ENCODE measurements at regions not wholly inside any gene's neighbourhood (a gene's known extent, or its start where the extent isn't known, plus 50 kb on each side); places are given as distances from the start of the nearest gene placed in this dataset.

DNA sequence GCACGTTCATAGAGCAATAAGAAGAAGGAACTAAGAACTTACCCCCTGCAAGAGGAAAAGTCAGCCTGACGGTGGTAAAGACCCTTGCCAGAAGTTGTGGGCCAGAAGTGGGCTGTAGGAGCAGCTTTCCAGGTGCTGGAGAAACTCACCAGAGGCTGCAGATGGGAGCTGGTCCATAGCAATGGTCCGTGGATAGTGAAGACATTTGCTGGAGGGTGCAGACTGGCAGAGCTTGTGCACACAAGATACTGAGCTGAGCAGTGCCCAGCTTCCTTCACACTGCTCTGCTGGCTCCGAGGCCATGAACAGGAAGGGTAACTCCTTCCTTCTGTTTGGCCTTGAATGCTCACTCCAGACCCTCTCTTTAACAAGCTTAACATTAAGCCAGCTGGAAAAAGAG is 149.8 kb upstream of the BNIP2 start:
- Histone ChIP-seq H2BK15ac (ENCODE audit: low read depth, low read length) (no peak overlapping the region), H3K4me1 (ENCODE audit: insufficient read depth, low read length) (no peaks in the 10 kb centered on the region), H3K27me3 (ENCODE audit: insufficient read depth, low read length) (no peaks in the 10 kb centered on the region), H3K56ac (ENCODE audit: insufficient read length, low read depth, low read length) (no peak overlapping the region), H4K91ac (ENCODE audit: insufficient read length, low read depth, low read length) (no peak overlapping the region), H2BK20ac (ENCODE audit: low read depth, low read length, poor library complexity, severe bottlenecking) (no peak overlapping the region), H3K79me2 (ENCODE audit: insufficient read depth, low read length) (no peaks in the 10 kb centered on the region), H3K9me3 (ENCODE audit: control insufficient read depth, low read depth, low read length) (no peaks in the 10 kb centered on the region), H2AK5ac (ENCODE audit: insufficient read length, low read length) (no peak overlapping the region), H3K4me2 (ENCODE audit: insufficient read depth, insufficient read length, low read length) (no peak overlapping the region), H4K20me1 (ENCODE audit: control insufficient read depth, insufficient read depth, insufficient read length) (no peaks in the 10 kb centered on the region), H3K18ac (ENCODE audit: insufficient read length, low read depth, low read length) (no peak overlapping the region), H3K9ac (ENCODE audit: extremely low read depth, insufficient read length, low read length) (no peak overlapping the region), H3K79me1 (ENCODE audit: insufficient read depth, low read depth, low read length, poor library complexity, severe bottlenecking) (no peaks in the 10 kb centered on the region), H3K23me2 (ENCODE audit: insufficient read length, low read depth, low read length, poor library complexity, severe bottlenecking) (no peaks in the 10 kb centered on the region), H3K4ac (ENCODE audit: low read depth, low read length) (no peak overlapping the region), H2AFZ (ENCODE audit: low read length) (no peak overlapping the region), H3K14ac (ENCODE audit: insufficient read depth, low read length) (no peak overlapping the region), H2BK12ac (ENCODE audit: insufficient read length, low read depth, low read length) (no peak overlapping the region), H4K5ac (ENCODE audit: insufficient read length, low read depth, low read length) (no peak overlapping the region), H2BK5ac (ENCODE audit: insufficient read length, low read length) (no peak overlapping the region), H2BK120ac (ENCODE audit: low read depth, low read length, poor library complexity, severe bottlenecking) (no peak overlapping the region), H3K23ac (ENCODE audit: insufficient read length, low read depth, low read length) (no peak overlapping the region), H3T11ph (ENCODE audit: low read length) (no peak overlapping the region), H3K27ac (ENCODE audit: insufficient read length, low read depth, low read length) (no peak overlapping the region), H4K8ac (replicated peaks; ENCODE audit: insufficient read length, low read depth, low read length) (no peak overlapping the region)
- Mint-ChIP-seq H3K9me3 (no peaks in the 10 kb centered on the region), H3K4me3 (no peak overlapping the region), H3K27me3 (ENCODE audit: low read depth) (peaks cover 3% of the 10 kb centered on the region; the same call in 1 of the 2 replicates), H3K36me3 (ENCODE audit: insufficient read depth in 1 of 3, low read depth in 3 of 3) (no peaks in the 10 kb centered on the region), H3K4me1 (peaks cover 4 to 13% of the 10 kb centered on the region in 2 experiments), H3K27ac (no peak overlapping the region)
- TF ChIP-seq, protein P1, sequence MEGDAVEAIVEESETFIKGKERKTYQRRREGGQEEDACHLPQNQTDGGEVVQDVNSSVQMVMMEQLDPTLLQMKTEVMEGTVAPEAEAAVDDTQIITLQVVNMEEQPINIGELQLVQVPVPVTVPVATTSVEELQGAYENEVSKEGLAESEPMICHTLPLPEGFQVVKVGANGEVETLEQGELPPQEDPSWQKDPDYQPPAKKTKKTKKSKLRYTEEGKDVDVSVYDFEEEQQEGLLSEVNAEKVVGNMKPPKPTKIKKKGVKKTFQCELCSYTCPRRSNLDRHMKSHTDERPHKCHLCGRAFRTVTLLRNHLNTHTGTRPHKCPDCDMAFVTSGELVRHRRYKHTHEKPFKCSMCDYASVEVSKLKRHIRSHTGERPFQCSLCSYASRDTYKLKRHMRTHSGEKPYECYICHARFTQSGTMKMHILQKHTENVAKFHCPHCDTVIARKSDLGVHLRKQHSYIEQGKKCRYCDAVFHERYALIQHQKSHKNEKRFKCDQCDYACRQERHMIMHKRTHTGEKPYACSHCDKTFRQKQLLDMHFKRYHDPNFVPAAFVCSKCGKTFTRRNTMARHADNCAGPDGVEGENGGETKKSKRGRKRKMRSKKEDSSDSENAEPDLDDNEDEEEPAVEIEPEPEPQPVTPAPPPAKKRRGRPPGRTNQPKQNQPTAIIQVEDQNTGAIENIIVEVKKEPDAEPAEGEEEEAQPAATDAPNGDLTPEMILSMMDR (conservative IDR thresholded peaks at IDR 0.05), result no peak
- WGBS (ENCODE audit: extremely low coverage, insufficient read length, low lambda C conversion rate), result no CpG with 5 or more reads among the region's 4 CpGs
- DNase-seq, result no peak

All from H9 (cell line).